ENCODE measurements at regions not wholly inside any gene's neighbourhood (a gene's known extent, or its start where the extent isn't known, plus 50 kb on each side); places are given as distances from the start of the nearest gene placed in this dataset.

DNA sequence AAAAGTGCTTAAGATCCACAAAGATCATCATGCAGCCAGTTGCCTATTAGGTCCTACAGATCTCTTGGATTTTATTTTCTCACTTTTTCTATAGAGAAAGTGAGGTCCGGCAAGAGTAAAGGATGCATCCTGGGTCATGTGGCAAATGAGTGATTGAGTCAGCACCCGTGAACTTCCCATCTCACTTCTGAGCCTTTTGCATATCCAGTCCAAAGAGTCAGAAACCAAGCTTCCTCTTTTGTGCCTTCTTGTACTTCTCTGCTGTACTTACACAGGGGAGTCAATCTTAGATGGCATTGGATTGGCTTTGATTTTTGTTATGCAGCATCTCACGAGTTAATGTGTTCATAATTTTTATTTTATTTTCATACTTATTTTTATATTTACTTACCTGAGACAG is 114.2 kb upstream of the IRX5 start:
- Histone ChIP-seq H3K4me1 (ENCODE audit: control insufficient read depth in 3 of 3, insufficient read depth in 3 of 3, low read length in 3 of 3) (no peaks in the 10 kb centered on the region), H3K27me3 (ENCODE audit: control insufficient read depth in 3 of 3, insufficient read depth in 3 of 3, low read length in 3 of 3) (no peaks in the 10 kb centered on the region), H3K9ac (ENCODE audit: low read depth in 1 of 3, low read length in 3 of 3) (no peak overlapping the region), H3K4me3 (ENCODE audit: low read length in 3 of 3) (no peak overlapping the region), H3K9me3 (ENCODE audit: control insufficient read depth in 3 of 3, low read length in 3 of 3) (no peaks in the 10 kb centered on the region), H3K36me3 (ENCODE audit: control insufficient read depth in 3 of 3, insufficient read depth in 3 of 3, low read length in 3 of 3) (no peaks in the 10 kb centered on the region), H3K27ac (ENCODE audit: low read depth, low read length) (no peak overlapping the region)

DNA sequence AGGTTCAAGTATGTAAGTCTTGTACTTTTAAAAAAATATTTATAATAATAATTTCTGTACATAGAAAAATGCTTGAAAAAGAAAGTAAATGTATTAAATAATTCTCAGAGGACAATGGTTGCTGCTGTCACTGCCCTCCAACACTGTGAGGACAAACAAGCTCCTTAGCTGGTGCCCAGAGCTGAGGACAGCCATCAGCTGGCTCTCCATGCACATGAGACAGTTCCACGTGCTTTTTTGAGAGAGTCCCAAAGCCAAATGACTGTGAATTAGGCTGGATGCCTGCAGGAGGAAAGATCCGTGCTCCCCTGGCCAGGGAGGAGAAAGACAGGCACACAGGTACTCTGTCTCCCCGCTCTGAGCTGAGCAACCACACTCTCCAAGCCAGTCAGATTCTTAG is 115.5 kb upstream of the IRX5 start:
- H3K4me1 ChIP-seq (ENCODE audit: control insufficient read depth in 3 of 3, insufficient read depth in 3 of 3, low read length in 3 of 3): no peaks in the 10 kb centered on the region
- no peaks in the 10 kb centered on the region for H3K36me3 ChIP-seq (ENCODE audit: control insufficient read depth in 3 of 3, insufficient read depth in 3 of 3, low read length in 3 of 3)
- no peaks in the 10 kb centered on the region for H3K27me3 ChIP-seq (ENCODE audit: control insufficient read depth in 3 of 3, insufficient read depth in 3 of 3, low read length in 3 of 3)
- no peak overlapping the region for H3K27ac ChIP-seq (ENCODE audit: low read depth, low read length)
- no peaks in the 10 kb centered on the region for H3K9me3 ChIP-seq (ENCODE audit: control insufficient read depth in 3 of 3, low read length in 3 of 3)
- no peak overlapping the region for H3K4me3 ChIP-seq (ENCODE audit: low read length in 3 of 3)
- no peak overlapping the region for H3K9ac ChIP-seq (ENCODE audit: low read depth in 1 of 3, low read length in 3 of 3)

DNA sequence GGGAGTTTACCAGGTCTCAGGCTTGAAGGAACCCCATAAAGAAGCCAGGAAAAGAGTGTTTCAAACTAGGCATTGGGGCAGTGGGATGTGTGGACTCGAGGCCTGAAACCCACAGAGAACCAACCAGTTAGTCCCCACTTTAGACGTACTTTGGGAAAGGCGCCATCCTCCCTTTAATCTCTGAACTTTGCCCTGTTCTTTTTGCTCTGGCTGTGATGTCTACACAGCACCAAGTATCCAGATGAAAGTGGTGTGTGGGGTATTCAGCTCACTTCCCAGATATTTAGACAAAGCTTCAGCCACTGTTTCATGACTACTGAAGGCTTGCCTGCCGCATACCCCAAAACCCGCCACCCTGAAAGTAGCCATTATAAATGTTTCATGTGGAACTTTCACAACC is 116.9 kb upstream of the IRX5 start:
- no peak overlapping the region for H3K4me3 ChIP-seq (ENCODE audit: low read length in 3 of 3)
- H3K27me3 ChIP-seq (ENCODE audit: control insufficient read depth in 3 of 3, insufficient read depth in 3 of 3, low read length in 3 of 3): no peaks in the 10 kb centered on the region
- H3K27ac ChIP-seq (ENCODE audit: low read depth, low read length): no peak overlapping the region
- H3K36me3 ChIP-seq (ENCODE audit: control insufficient read depth in 3 of 3, insufficient read depth in 3 of 3, low read length in 3 of 3): no peaks in the 10 kb centered on the region
- no peak overlapping the region for H3K9ac ChIP-seq (ENCODE audit: low read depth in 1 of 3, low read length in 3 of 3)
- no peaks in the 10 kb centered on the region for H3K4me1 ChIP-seq (ENCODE audit: control insufficient read depth in 3 of 3, insufficient read depth in 3 of 3, low read length in 3 of 3)
- no peaks in the 10 kb centered on the region for H3K9me3 ChIP-seq (ENCODE audit: control insufficient read depth in 3 of 3, low read length in 3 of 3)

DNA sequence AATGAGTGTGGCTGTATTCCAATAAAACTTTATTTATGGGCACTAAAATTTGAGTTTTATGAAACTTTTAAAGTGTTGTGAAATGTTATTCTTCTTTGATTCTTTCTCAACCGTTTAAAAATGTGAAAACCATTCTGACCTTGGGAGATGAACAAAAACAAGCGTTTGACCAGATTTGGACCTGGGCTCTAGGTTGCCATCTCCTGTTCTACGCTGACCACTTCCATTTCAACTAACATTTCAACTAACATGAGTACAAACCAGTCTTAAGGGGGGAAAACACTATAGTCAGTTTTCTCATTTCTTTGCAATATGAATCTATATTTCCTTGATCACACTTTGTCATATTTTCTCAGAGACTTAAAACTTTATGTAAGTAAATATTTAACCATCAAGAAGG is 118.4 kb upstream of the IRX5 start:
- no peaks in the 10 kb centered on the region for H3K27me3 ChIP-seq (ENCODE audit: control insufficient read depth in 3 of 3, insufficient read depth in 3 of 3, low read length in 3 of 3)
- no peaks in the 10 kb centered on the region for H3K4me1 ChIP-seq (ENCODE audit: control insufficient read depth in 3 of 3, insufficient read depth in 3 of 3, low read length in 3 of 3)
- H3K9me3 ChIP-seq (ENCODE audit: control insufficient read depth in 3 of 3, low read length in 3 of 3): no peaks in the 10 kb centered on the region
- H3K9ac ChIP-seq (ENCODE audit: low read depth in 1 of 3, low read length in 3 of 3): no peak overlapping the region
- no peak overlapping the region for H3K27ac ChIP-seq (ENCODE audit: low read depth, low read length)
- H3K36me3 ChIP-seq (ENCODE audit: control insufficient read depth in 3 of 3, insufficient read depth in 3 of 3, low read length in 3 of 3): no peaks in the 10 kb centered on the region
- H3K4me3 ChIP-seq (ENCODE audit: low read length in 3 of 3): no peak overlapping the region

GRCh38 chr16:54808890-54809289 is 121.8 kb upstream of the IRX5 start:
- Histone ChIP-seq H3K27ac (ENCODE audit: low read depth, low read length) (no peak overlapping the region), H3K9ac (ENCODE audit: low read depth in 1 of 3, low read length in 3 of 3) (no peak overlapping the region), H3K4me1 (ENCODE audit: control insufficient read depth in 3 of 3, insufficient read depth in 3 of 3, low read length in 3 of 3) (no peaks in the 10 kb centered on the region), H3K36me3 (ENCODE audit: control insufficient read depth in 3 of 3, insufficient read depth in 3 of 3, low read length in 3 of 3) (no peaks in the 10 kb centered on the region), H3K27me3 (ENCODE audit: control insufficient read depth in 3 of 3, insufficient read depth in 3 of 3, low read length in 3 of 3) (no peaks in the 10 kb centered on the region), H3K9me3 (ENCODE audit: control insufficient read depth in 3 of 3, low read length in 3 of 3) (no peaks in the 10 kb centered on the region), H3K4me3 (ENCODE audit: low read length in 3 of 3) (no peak overlapping the region)

DNA sequence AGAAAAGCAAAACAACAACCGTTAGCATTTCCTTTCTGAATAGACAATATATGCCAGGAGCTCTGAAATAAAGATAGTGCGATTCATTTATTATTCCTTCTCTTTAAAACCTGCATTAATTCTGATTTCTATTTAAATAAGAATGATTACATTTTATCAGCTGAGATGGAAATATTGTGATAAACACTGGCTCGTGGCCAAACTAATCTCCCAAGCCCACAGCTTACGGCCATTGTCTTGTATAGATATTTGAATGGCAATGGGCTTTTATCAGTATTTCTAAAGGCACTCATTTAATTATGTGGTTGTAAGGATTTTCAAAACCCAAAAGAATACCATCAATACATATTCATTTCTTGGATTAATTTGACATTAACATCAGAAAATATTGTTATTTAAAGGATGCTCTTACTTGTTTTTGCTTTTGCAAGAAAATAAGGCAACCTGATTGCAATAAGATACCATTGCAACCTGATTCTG is 123.7 kb upstream of the IRX5 start:
- H3K9me3 ChIP-seq (ENCODE audit: control insufficient read depth in 3 of 3, low read length in 3 of 3): no peaks in the 10 kb centered on the region
- H3K27me3 ChIP-seq (ENCODE audit: control insufficient read depth in 3 of 3, insufficient read depth in 3 of 3, low read length in 3 of 3): no peaks in the 10 kb centered on the region
- no peaks in the 10 kb centered on the region for H3K4me1 ChIP-seq (ENCODE audit: control insufficient read depth in 3 of 3, insufficient read depth in 3 of 3, low read length in 3 of 3)
- no peak overlapping the region for H3K9ac ChIP-seq (ENCODE audit: low read depth in 1 of 3, low read length in 3 of 3)
- no peak overlapping the region for H3K27ac ChIP-seq (ENCODE audit: low read depth, low read length)
- no peak overlapping the region for H3K4me3 ChIP-seq (ENCODE audit: low read length in 3 of 3)
- H3K36me3 ChIP-seq (ENCODE audit: control insufficient read depth in 3 of 3, insufficient read depth in 3 of 3, low read length in 3 of 3): no peaks in the 10 kb centered on the region

GRCh38 chr16:54806378-54806777 is 124.3 kb upstream of the IRX5 start:
- no peaks in the 10 kb centered on the region for H3K4me1 ChIP-seq (ENCODE audit: control insufficient read depth in 3 of 3, insufficient read depth in 3 of 3, low read length in 3 of 3)
- H3K9ac ChIP-seq (ENCODE audit: low read depth in 1 of 3, low read length in 3 of 3): no peak overlapping the region
- no peaks in the 10 kb centered on the region for H3K36me3 ChIP-seq (ENCODE audit: control insufficient read depth in 3 of 3, insufficient read depth in 3 of 3, low read length in 3 of 3)
- no peak overlapping the region for H3K4me3 ChIP-seq (ENCODE audit: low read length in 3 of 3)
- no peak overlapping the region for H3K27ac ChIP-seq (ENCODE audit: low read depth, low read length)
- H3K27me3 ChIP-seq (ENCODE audit: control insufficient read depth in 3 of 3, insufficient read depth in 3 of 3, low read length in 3 of 3): no peaks in the 10 kb centered on the region
- H3K9me3 ChIP-seq (ENCODE audit: control insufficient read depth in 3 of 3, low read length in 3 of 3): no peaks in the 10 kb centered on the region

DNA sequence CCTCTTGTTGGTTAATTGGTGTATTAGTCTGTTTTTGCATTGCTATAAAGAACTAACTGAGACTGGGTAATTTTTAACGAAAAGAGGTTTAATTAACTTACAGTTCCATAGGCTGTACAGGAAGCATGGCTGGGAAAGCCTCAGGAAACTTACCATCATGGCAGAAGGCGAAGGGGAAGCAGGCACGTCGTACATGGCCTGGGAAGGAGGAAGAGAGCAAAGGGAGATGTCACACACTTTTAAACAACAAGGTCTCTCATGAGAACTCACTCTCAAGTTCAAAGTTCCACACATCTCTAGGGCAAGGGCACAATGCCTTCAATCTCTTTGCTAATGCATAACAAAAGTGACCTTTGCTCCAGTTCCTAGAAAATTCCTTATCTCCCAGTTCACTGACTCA is 125.0 kb upstream of the IRX5 start:
- Histone ChIP-seq H3K9me3 (ENCODE audit: control insufficient read depth in 3 of 3, low read length in 3 of 3) (no peaks in the 10 kb centered on the region), H3K4me3 (ENCODE audit: low read length in 3 of 3) (no peak overlapping the region), H3K36me3 (ENCODE audit: control insufficient read depth in 3 of 3, insufficient read depth in 3 of 3, low read length in 3 of 3) (no peaks in the 10 kb centered on the region), H3K4me1 (ENCODE audit: control insufficient read depth in 3 of 3, insufficient read depth in 3 of 3, low read length in 3 of 3) (no peaks in the 10 kb centered on the region), H3K9ac (ENCODE audit: low read depth in 1 of 3, low read length in 3 of 3) (no peak overlapping the region), H3K27ac (ENCODE audit: low read depth, low read length) (no peak overlapping the region), H3K27me3 (ENCODE audit: control insufficient read depth in 3 of 3, insufficient read depth in 3 of 3, low read length in 3 of 3) (no peaks in the 10 kb centered on the region)

GRCh38 chr16:54801057-54801844 is 129.4 kb upstream of the IRX5 start:
- Histone ChIP-seq H3K9ac (ENCODE audit: low read depth in 1 of 3, low read length in 3 of 3) (no peak overlapping the region), H3K4me1 (ENCODE audit: control insufficient read depth in 3 of 3, insufficient read depth in 3 of 3, low read length in 3 of 3) (no peaks in the 10 kb centered on the region), H3K36me3 (ENCODE audit: control insufficient read depth in 3 of 3, insufficient read depth in 3 of 3, low read length in 3 of 3) (no peaks in the 10 kb centered on the region), H3K27me3 (ENCODE audit: control insufficient read depth in 3 of 3, insufficient read depth in 3 of 3, low read length in 3 of 3) (no peaks in the 10 kb centered on the region), H3K4me3 (ENCODE audit: low read length in 3 of 3) (no peak overlapping the region), H3K9me3 (ENCODE audit: control insufficient read depth in 3 of 3, low read length in 3 of 3) (no peaks in the 10 kb centered on the region), H3K27ac (ENCODE audit: low read depth, low read length) (no peak overlapping the region)

DNA sequence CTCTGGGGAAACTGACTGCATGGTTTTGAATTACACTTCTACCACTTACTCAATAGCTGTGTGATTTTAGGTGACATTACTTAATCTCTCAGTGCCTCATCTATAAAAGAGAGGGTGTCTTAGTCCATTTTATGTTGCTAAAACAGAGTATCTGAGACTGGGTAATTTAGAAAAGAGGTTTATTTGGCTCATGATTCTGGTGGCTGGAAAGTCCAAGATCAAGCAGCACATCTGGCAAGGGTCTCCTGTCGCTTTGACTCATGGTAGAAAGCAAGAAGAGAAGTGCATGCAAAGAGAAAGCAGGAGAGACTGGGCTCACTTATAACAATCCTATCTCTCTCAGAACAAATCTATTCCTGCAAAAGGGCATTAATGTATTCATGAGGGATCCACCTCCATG is 132.4 kb upstream of the IRX5 start:
- Histone ChIP-seq H3K9me3 (ENCODE audit: control insufficient read depth in 3 of 3, low read length in 3 of 3) (no peaks in the 10 kb centered on the region), H3K9ac (ENCODE audit: low read depth in 1 of 3, low read length in 3 of 3) (no peak overlapping the region), H3K27me3 (ENCODE audit: control insufficient read depth in 3 of 3, insufficient read depth in 3 of 3, low read length in 3 of 3) (no peaks in the 10 kb centered on the region), H3K27ac (ENCODE audit: low read depth, low read length) (no peak overlapping the region), H3K4me3 (ENCODE audit: low read length in 3 of 3) (no peak overlapping the region), H3K36me3 (ENCODE audit: control insufficient read depth in 3 of 3, insufficient read depth in 3 of 3, low read length in 3 of 3) (no peaks in the 10 kb centered on the region), H3K4me1 (ENCODE audit: control insufficient read depth in 3 of 3, insufficient read depth in 3 of 3, low read length in 3 of 3) (no peaks in the 10 kb centered on the region)
